Nucleus accumbens (tissue), 56 donors: ENCODE measurements at regions not wholly inside any gene's neighbourhood (a gene's known extent, or its start where the extent isn't known, plus 50 kb on each side); places are given as distances from the start of the nearest gene placed in this dataset.
"Not testable (repeated sequence)": the region's sequence is repeated elsewhere in the genome, so short reads cannot be mapped to it uniquely, and the experiment has no call there.

ENCODE experiments used
- DNase-seq, 56 donors: peaks; one replicate each; lab custom pipeline; 2025; lab: John Stamatoyannopoulos, UW

GRCh38 chr6:120392941-120393340 lies 941.3 kb downstream of the TBC1D32 start:
- no peak for DNase-seq

- no peak for DNase-seq
These were observed 949.6 kb downstream of the TBC1D32 start for GRCh38 chr6:120384671-120385070.

GRCh38 chr6:120383681-120384080 lies 950.6 kb downstream of the TBC1D32 start:
- no peak for DNase-seq

- no peak for DNase-seq
These were observed 955.6 kb downstream of the TBC1D32 start for GRCh38 chr6:120378582-120379220.

GRCh38 chr6:120373185-120373584 lies 961.1 kb downstream of the TBC1D32 start:
- no peak for DNase-seq

- no peak for DNase-seq
These were observed 970.9 kb downstream of the TBC1D32 start for GRCh38 chr6:120363429-120363828.

- DNase-seq, result not testable (repeated sequence)
These were observed 975.7 kb downstream of the TBC1D32 start for GRCh38 chr6:120358535-120358934.

- DNase-seq, result no peak
These were observed 976.8 kb downstream of the TBC1D32 start for GRCh38 chr6:120357447-120357846.

GRCh38 chr6:120355822-120356221 lies 978.5 kb downstream of the TBC1D32 start:
- DNase-seq, result no peak

- no peak for DNase-seq
These were observed 979.7 kb downstream of the TBC1D32 start for GRCh38 chr6:120354452-120355098.

GRCh38 chr6:120352491-120352890 lies 981.8 kb downstream of the TBC1D32 start:
- no peak for DNase-seq

GRCh38 chr6:120348926-120349325 lies 985.4 kb downstream of the TBC1D32 start:
- no peak for DNase-seq

- no peak for DNase-seq
These were observed 979.0 kb upstream of the MAN1A1 start for GRCh38 chr6:120328521-120328920.

GRCh38 chr6:120320481-120321162 lies 971.1 kb upstream of the MAN1A1 start:
- no peak for DNase-seq

GRCh38 chr6:120304223-120304622 lies 954.7 kb upstream of the MAN1A1 start:
- DNase-seq, result no peak

- DNase-seq, result no peak
These were observed 954.0 kb upstream of the MAN1A1 start for GRCh38 chr6:120303527-120303926.

- no peak for DNase-seq
These were observed 952.5 kb upstream of the MAN1A1 start for GRCh38 chr6:120302041-120302440.

- no peak for DNase-seq
These were observed 941.4 kb upstream of the MAN1A1 start for GRCh38 chr6:120290964-120291363.

- no peak for DNase-seq
These were observed 932.4 kb upstream of the MAN1A1 start for GRCh38 chr6:120282005-120282404.

GRCh38 chr6:120279466-120280167 lies 930.1 kb upstream of the MAN1A1 start:
- DNase-seq, result no peak

- no peak for DNase-seq
These were observed 929.3 kb upstream of the MAN1A1 start for GRCh38 chr6:120278689-120279396.
